Stimulated activated CD4-positive, alpha-beta T cell treated with anti-CD3 and anti-CD28 coated beads, Interleukin-1b, Interleukin-23, amount 100 ng/mL, for 48 hours (primary cell): ENCODE measurements at regions not wholly inside any gene's neighbourhood (a gene's known extent, or its start where the extent isn't known, plus 50 kb on each side); places are given as distances from the start of the nearest gene placed in this dataset.
"Not testable (repeated sequence)": the region's sequence is repeated elsewhere in the genome, so short reads cannot be mapped to it uniquely, and the experiment has no call there.

ENCODE experiments used
- DNase-seq: peaks from one replicate; pipeline ENCODE4 v3.0.0-alpha.2; 2020

- DNase-seq = no peak
These were observed 1088.4 kb downstream of the OTOL1 start for GRCh38 chr3:162584986-162585385.

GRCh38 chr3:162586591-162586990 is 1090.0 kb downstream of the OTOL1 start:
- no peak for DNase-seq

GRCh38 chr3:162597226-162597625 is 1100.6 kb downstream of the OTOL1 start:
- no peak for DNase-seq

DNA sequence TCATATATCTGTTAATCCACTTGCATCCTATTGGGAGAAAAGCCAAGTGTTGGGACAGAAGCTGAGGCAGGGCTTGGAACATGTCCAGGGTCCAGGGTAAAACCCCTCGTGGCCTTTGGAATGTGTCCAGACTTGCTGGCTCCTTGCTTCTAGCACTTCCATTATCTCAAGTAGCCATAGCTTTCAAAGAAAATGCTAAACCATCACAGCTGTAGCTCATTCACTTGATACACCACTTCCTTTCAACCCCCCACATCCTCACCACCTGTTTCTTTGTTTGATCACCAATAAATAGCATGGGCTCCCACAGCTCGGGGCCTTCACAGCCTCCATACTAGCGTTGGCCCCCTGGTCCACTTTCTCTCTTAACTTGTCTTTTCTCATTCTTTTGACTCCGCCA is 1101.9 kb downstream of the OTOL1 start:
- DNase-seq = not testable (repeated sequence)

DNA sequence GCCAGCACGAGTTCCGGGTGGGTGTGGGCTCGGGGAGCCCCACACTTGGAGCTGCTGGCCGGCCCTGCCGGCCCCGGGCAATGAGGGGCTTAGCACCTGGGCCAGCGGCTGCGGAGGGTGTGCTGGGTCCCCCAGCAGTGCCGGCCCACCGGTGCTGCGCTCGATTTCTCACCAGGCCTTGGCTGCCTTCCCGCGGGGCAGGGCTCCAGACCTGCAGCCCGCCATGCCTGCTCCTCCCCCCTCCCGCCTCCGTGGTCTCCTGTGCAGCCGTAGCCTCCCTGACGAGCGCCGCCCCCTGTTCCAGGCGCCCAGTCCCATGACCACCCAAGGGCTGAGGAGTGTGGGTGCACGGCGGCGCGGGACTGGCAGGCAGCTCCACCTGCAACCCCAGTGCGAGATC is 1103.1 kb downstream of the OTOL1 start:
- DNase-seq = not testable (repeated sequence)

DNA sequence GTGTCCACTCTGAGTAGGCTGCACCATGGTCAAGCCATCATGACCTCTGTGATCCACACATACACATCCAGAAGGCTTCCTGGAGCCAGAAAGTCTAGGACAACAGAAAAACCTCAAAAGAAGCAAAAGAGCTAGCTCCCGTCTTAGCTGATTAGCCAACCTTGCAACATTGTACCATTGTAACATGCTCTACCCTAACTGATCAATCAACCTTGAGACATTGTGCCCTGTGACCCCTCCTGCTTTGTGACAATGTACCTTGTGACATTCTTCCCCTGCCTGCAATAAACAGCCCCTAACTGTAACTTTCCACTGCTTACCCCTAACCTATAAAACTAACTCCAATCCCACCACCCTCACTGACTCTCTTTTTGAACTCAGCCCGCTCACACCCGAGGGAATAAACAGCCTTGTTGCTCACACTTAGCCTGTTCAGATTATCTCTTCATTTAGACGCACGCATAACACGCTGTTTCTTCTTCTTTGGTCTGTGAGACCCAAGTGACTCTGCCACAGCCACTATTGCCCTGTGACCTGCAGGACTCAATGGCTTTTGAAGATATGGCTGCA is 1104.6 kb downstream of the OTOL1 start:
- DNase-seq = no peak

DNA sequence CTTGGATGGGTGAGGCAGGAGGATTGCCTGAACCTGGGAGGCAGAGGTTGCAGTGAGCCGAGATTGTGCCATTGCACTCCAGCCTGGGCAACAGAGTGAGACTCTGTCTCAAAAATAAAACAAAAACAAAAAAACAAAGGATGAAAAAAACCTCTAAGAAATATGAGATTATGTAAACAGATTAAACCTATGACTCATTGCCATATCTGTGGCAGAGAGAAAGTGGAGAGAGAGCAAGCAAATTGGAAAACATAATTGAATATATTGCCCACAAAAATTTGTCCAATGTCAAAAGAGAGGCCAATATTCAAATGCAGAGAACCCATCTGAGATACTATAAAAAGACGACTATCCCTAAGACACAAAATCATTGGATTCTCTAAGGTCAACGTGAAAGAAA is 1106.0 kb downstream of the OTOL1 start:
- no peak for DNase-seq

- no peak for DNase-seq
These were observed 1109.1 kb downstream of the OTOL1 start for GRCh38 chr3:162605651-162606204.

- DNase-seq = no peak
These were observed 1113.7 kb downstream of the OTOL1 start for GRCh38 chr3:162610261-162610660.

- DNase-seq = no peak
These were observed 1116.4 kb downstream of the OTOL1 start for GRCh38 chr3:162612991-162613390.

- DNase-seq = no peak
These were observed 1129.6 kb downstream of the OTOL1 start for GRCh38 chr3:162626172-162626571.

- no peak for DNase-seq
These were observed 1131.9 kb downstream of the OTOL1 start for GRCh38 chr3:162628531-162628930.

GRCh38 chr3:162629372-162629771 is 1132.8 kb downstream of the OTOL1 start:
- no peak for DNase-seq

DNA sequence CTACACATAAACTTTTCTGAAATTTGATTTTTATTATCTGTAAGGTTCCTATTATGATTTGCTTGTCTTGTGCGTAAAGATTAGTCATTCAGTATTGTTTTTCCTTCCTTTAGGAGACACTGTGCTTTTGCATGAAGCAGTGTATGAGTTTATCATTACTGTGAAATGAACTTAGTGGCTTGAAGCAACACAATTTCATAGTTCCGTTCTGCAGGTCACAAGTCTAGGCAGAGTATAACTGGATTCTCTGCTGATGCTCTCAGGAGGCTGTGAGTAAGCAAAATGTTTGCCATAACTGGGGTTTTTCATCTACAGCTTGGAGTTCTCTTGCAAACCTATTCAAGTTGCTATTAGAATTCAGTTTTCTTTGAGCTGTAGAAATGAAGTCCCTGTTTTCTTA is 1136.1 kb downstream of the OTOL1 start:
- DNase-seq = no peak

DNA sequence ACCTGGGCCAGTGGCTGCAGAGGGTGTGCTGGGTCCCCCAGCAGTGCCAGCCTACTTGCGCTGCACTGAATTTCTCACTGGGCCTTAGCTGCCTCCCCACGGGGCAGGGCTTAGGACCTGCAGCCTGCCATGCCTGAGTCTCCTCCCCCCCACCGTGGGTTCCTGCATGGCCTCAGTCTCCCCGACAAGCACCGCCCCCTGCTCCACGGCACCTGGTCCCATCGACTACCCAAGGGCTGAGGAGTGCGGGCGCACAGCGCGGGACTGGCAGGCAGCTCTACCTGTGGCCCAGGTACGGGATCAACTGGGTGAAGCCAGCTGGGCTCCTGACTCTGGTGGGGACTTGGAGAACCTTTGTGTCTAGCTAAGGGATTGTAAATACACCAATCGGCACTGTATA is 1143.6 kb downstream of the OTOL1 start:
- DNase-seq = not testable (repeated sequence)

DNA sequence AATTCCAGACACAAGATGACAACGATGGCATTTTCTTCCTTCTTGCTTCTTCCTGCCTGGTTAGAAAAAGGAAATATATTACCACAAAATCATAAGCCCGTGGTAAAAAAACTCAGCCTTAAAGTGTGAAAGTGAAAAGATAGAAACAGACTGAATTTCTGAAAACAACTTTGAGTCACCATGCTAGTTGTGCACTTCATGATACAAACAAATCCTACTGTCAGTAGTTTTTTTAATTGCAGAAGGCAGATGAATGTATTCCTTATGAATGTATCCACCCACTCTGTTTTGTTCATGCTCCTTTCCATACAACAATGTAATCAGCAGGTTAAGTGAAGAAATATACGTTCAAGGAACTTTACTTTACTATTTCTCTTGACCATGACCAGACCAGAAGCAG is 1144.7 kb downstream of the OTOL1 start:
- DNase-seq = no peak

DNA sequence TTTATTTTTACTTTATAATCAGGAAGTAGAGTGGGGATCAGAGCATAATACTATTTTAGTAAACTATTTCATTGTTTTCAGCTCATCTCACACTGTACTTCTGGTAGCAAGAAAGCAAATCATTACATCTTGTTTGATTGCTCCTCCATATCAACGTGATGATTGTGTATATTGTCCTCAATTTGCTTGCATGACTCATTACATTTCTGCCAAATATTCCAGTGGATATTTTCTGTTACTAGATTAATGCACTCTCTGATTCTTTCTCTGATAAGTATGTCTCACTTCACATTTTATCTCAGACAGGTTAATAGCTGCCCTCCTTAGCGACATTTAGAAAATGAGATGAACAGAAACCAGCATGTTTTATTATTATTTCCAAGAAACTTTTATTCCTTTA is 1145.3 kb downstream of the OTOL1 start:
- DNase-seq = no peak

GRCh38 chr3:162643245-162643644 is 1146.6 kb downstream of the OTOL1 start:
- DNase-seq = no peak

DNA sequence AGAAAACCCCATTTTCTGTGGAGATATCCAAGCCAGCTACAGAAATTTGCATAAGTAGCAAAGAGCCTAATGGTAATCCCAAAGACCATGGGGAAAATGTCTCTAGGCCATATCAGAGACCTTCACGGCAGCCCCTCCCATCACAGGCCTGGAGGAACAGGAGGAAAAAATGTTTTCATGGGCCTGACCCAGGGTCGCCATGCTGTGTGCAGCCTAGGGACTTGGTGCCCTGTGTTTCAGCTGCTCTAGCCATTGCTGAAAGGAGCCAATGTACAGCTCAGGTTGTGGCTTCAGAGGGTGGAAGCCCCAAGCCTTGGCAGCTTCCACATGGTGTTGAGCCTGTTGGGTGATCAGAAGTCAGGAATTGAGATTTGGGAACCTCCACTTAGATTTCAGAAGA is 1150.7 kb downstream of the OTOL1 start:
- no peak for DNase-seq

DNA sequence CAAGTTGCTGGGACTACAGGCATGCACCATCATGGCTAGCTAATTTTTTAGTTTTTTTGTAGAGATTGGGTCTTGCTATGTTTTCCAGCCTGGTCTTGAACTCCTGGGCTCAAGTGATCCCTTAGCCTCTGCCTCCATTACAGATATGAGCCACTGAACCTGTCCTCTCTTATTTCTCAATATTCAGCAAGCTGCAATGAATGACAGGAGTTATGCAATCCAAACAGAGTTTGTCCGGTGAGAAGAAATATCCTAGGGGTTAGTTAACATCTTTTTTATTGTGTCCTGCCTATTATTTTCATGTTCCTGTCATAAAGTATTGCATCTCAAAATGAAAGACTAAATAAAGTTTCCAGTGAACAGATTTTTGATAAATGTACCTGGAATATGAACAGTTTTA is 1161.4 kb downstream of the OTOL1 start:
- DNase-seq = no peak

DNA sequence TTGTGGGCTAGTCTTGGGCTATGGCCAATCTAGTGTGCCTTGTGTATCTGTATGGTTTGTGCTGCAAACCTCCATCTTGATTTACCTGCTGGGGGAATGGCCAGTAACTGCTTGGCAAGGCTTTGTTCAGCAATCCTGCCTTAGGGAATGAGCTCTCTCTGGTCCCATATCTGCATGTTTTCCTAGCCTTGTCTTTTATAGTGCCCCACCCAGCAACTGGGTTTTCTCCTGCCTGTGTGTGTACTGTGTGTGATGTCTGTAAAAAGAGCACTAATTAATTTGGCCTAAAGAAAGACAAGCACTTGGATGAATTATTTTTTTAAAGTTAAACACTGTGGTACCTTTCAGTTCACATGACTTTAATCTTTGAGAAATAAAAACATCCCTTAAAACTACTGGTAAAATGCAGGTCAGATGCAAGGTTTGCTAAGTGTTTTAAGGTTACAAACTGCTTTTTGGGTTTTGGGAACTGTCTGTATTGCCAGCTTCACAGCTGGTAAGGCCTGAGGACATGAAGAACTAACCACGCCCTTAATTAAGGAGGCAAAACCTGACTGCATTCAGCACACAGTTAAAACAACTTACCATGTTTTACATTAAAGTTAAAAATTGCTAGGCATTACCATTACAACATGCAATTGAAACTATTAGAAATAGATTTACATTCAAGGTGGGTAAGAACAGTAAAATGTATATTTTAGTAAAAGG is 1169.2 kb downstream of the OTOL1 start:
- DNase-seq = no peak

- DNase-seq = no peak
These were observed 1170.2 kb downstream of the OTOL1 start for GRCh38 chr3:162666835-162667234.

- DNase-seq = no peak
These were observed 1173.6 kb downstream of the OTOL1 start for GRCh38 chr3:162670181-162670580.

DNA sequence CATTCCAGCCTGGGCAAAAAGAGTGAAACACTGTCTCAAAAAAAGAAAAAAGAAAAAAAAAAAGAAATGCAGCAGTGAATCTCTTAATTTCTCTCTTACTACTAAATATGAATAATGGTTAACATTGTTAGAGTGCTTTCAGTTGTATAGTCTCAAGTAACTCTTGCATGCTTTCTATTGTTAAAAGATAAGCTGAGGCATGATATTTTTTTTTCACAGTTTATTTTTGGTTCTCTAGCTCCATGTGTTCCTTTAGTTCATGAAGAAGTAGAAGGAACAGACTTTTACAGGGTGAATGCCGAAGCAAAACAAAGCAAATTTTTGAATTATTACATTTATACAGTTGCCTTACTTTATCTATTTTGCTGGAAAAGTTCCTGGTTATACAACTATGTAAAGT is 1180.9 kb downstream of the OTOL1 start:
- DNase-seq = no peak

- DNase-seq = no peak
These were observed 1182.3 kb downstream of the OTOL1 start for GRCh38 chr3:162678941-162679340.
